ENCODE measurements at regions not wholly inside any gene's neighbourhood (a gene's known extent, or its start where the extent isn't known, plus 50 kb on each side); places are given as distances from the start of the nearest gene placed in this dataset.

DNA sequence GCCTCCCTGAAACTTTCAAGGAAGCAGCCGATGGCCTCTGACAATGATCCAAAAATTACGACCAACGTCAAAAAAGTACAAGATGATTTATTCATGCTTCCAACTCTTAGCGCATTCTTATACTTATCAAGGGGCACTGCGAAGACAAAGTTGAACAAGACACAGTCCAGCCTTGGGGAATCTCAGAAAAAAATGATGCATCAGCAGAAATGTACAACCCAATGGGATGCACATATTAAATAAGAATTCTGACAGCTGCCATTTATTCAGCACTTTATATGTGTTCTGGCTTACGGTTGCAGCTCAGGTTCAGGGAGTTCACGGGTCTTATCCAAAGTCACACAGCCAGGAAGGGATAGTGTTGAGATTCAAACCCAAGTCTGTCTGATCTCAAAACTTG lies 96.0 kb upstream of the CPLX2 start:
- intact Hi-C loops (cut with DNase I; ENCODE audit: low total_unique reads): no loop called here
- in situ Hi-C loops (cut with MboI; ENCODE audit: low pct_ligation_motif_present in 1 of 4, low pct_unique_long_range_greater_than_20kb in 1 of 4, low sequenced_read_pairs in 3 of 4): no loop called here
- H3K4me1 ChIP-seq: peaks cover 0 to 8% (median 2%) of the 10 kb centered on the region in 4 donors
- peaks cover 42% of the 10 kb centered on the region for H3K27me3 ChIP-seq
- no peak overlapping the region for H3K4me3 ChIP-seq
- TF ChIP-seq CTCF (IDR thresholded peaks at IDR 0.05) (no peak), EP300 (IDR thresholded peaks at IDR 0.05; ENCODE audit: low read depth) (no peak)
- H3K27ac ChIP-seq: no peak overlapping the region
- H3K36me3 ChIP-seq: no peaks in the 10 kb centered on the region
- 80 to 81% methylated on average over 2 to 7 of the region's 7 CpGs for WGBS, 2 donors (ENCODE audit: low coverage in 1 of 2)
- DNase-seq: no peak
- H3K9me3 ChIP-seq: no peaks in the 10 kb centered on the region

- Histone ChIP-seq H3K27me3 (peaks cover 12% of the 10 kb centered on the region), H3K9me3 (no peaks in the 10 kb centered on the region), H3K27ac (no peak overlapping the region), H3K4me3 (no peak overlapping the region), H3K4me1 (no peaks in the 10 kb centered on the region), H3K36me3 (no peaks in the 10 kb centered on the region)
- intact Hi-C loops (cut with DNase I; ENCODE audit: low total_unique reads): no loop called here
- in situ Hi-C loops (cut with MboI; ENCODE audit: low pct_ligation_motif_present in 1 of 4, low pct_unique_long_range_greater_than_20kb in 1 of 4, low sequenced_read_pairs in 3 of 4): no loop called here
- TF ChIP-seq EP300 (IDR thresholded peaks at IDR 0.05; ENCODE audit: low read depth): no peak
- TF ChIP-seq POLR2A (IDR thresholded peaks at IDR 0.05): no peak
- TF ChIP-seq CTCF (IDR thresholded peaks at IDR 0.05): no peak
- no peak for TF ChIP-seq POLR2AphosphoS5 (IDR thresholded peaks at IDR 0.05)
- DNase-seq: no peak
- 38 to 53% methylated on average over 4 to 7 of the region's 7 CpGs for WGBS, 2 donors (ENCODE audit: low coverage in 1 of 2)
Observed at GRCh38 chr5:175778951-175779503, 92.4 kb upstream of the CPLX2 start.

DNA sequence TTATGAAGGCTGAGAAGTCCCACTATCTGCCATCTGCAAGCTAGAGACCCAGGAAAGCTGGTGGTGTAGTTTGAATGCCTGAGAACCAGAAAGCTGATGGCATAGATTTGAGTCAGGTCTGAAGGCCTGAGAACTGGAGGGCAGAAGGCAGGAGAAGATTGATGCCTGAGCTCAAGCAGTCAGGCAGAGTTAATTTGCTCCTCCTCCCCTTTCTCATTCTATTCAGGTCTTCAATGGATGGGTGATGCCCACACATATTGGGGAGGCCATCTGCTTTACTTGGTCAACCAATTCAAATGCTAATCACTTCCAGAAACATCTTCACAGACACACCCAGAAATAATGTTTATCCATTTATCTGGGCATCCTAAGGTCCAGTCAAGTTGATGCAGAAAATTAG lies 87.6 kb upstream of the CPLX2 start:
- no peaks in the 10 kb centered on the region for H3K4me1 ChIP-seq
- H3K4me3 ChIP-seq: no peak overlapping the region
- H3K27me3 ChIP-seq: peaks cover 8% of the 10 kb centered on the region
- no peaks in the 10 kb centered on the region for H3K9me3 ChIP-seq
- intact Hi-C loops (cut with DNase I; ENCODE audit: low total_unique reads): no loop called here
- H3K27ac ChIP-seq: no peak overlapping the region
- in situ Hi-C loops (cut with MboI; ENCODE audit: low pct_ligation_motif_present in 1 of 4, low pct_unique_long_range_greater_than_20kb in 1 of 4, low sequenced_read_pairs in 3 of 4): no loop called here
- no peak for DNase-seq
- no peaks in the 10 kb centered on the region for H3K36me3 ChIP-seq
- no peak for TF ChIP-seq POLR2AphosphoS5 (IDR thresholded peaks at IDR 0.05)
- TF ChIP-seq EP300 (IDR thresholded peaks at IDR 0.05; ENCODE audit: low read depth): no peak
- no peak for TF ChIP-seq POLR2A (IDR thresholded peaks at IDR 0.05)
- TF ChIP-seq CTCF (IDR thresholded peaks at IDR 0.05): no peak

DNA sequence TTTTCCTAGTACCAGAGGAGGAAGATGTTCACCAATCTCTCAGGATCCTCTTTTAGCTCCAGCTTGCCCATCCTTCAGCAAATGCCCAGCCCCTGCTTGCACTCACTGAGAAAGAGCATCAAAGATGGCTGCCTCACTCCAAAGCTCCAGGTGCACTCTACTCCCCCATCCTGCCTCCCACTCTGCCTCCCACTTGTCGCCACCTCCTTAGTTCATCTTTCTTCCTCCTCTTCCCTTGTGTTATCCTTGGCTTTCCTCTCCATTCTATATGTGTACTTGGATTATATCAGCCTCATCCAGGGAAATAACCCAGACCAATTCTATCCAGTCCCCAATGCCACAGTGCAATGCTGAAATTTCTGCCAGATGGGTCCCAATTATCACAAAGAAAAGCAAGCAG lies 87.1 kb upstream of the CPLX2 start:
- H3K27ac ChIP-seq: no peak overlapping the region
- no peaks in the 10 kb centered on the region for H3K9me3 ChIP-seq
- DNase-seq: no peak
- no peaks in the 10 kb centered on the region for H3K36me3 ChIP-seq
- TF ChIP-seq CTCF (IDR thresholded peaks at IDR 0.05): no peak
- TF ChIP-seq POLR2A (IDR thresholded peaks at IDR 0.05): no peak
- no peak for TF ChIP-seq POLR2AphosphoS5 (IDR thresholded peaks at IDR 0.05)
- no peak for TF ChIP-seq EP300 (IDR thresholded peaks at IDR 0.05; ENCODE audit: low read depth)
- no peak overlapping the region for H3K4me3 ChIP-seq
- intact Hi-C loops (cut with DNase I; ENCODE audit: low total_unique reads) (no loop called here), in situ Hi-C loops (cut with MboI; ENCODE audit: low pct_ligation_motif_present in 1 of 4, low pct_unique_long_range_greater_than_20kb in 1 of 4, low sequenced_read_pairs in 3 of 4) (no loop called here)
- H3K4me1 ChIP-seq: no peaks in the 10 kb centered on the region
- WGBS, 2 donors (ENCODE audit: low coverage in 1 of 2): 70 to 78% methylated on average over 1 of the region's 1 CpG
- H3K27me3 ChIP-seq: peaks cover 8% of the 10 kb centered on the region

All from transverse colon (tissue), 4 donors.